Neural cell (in vitro differentiated cells): ENCODE measurements at regions not wholly inside any gene's neighbourhood (a gene's known extent, or its start where the extent isn't known, plus 50 kb on each side); places are given as distances from the start of the nearest gene placed in this dataset.
A peak's percentile ranks its signal among the peaks of the same experiment; 100 is the strongest.

Source experiments
- H2AFZ ChIP-seq: fragments of 200-600, 300-800 bp; sonication (generic), shearing (Covaris generic); 2 replicates; pipeline ENCODE4 v1.6.0; 2014; ENCODE audit warnings: low read depth, mild to moderate bottlenecking, antibody characterized with exemption, low read length, moderate library complexity
- H3F3A ChIP-seq: fragments of 200-600 bp; shearing (Covaris generic); 2 replicates; pipeline ENCODE4 v1.6.1; 2016; ENCODE audit warnings: mild to moderate bottlenecking, moderate library complexity, mixed read lengths, antibody characterized with exemption, low read length; ENCODE audit not compliant: insufficient read depth, poor library complexity, severe bottlenecking
- H3K27ac ChIP-seq: fragments of 200-600, 300-800 bp; sonication (generic), shearing (Covaris generic); 2 replicates; pipeline ENCODE4 v1.5.1; 2014; ENCODE audit warnings: mild to moderate bottlenecking, low read length, moderate library complexity
- H3K27me3 ChIP-seq: fragments of 300-800, 200-600 bp; sonication (generic), shearing (Covaris generic); 2 replicates; pipeline ENCODE4 v1.6.0; 2014; ENCODE audit warnings: mild to moderate bottlenecking, low read depth, low read length, moderate library complexity; ENCODE audit not compliant: insufficient read depth
- H3K36me3 ChIP-seq: fragments of 300-800, 200-600 bp; sonication (generic), shearing (Covaris generic); 2 replicates; pipeline ENCODE4 v1.5.1; 2014; ENCODE audit warnings: mild to moderate bottlenecking, antibody characterized with exemption, low read length, moderate library complexity; ENCODE audit not compliant: insufficient read depth
- H3K4me2 ChIP-seq: fragments of 300-800, 200-600 bp; sonication (generic), shearing (Covaris generic); 2 replicates; pipeline ENCODE4 v1.6.0; 2014; ENCODE audit warnings: mild to moderate bottlenecking, low read length
- H3K4me3 ChIP-seq: fragments of 300-800, 200-600 bp; sonication (generic), shearing (Covaris generic); 2 replicates; pipeline ENCODE4 v1.5.1; 2014; ENCODE audit warnings: mild to moderate bottlenecking, low read length, moderate library complexity
- H3K79me2 ChIP-seq: fragments of 200-600 bp; shearing (Covaris generic); replicated peaks from 2 replicates; pipeline ENCODE4 v1.6.0; 2014; ENCODE audit warnings: mild to moderate bottlenecking, low read length, moderate library complexity; ENCODE audit not compliant: insufficient read depth
- H3K9ac ChIP-seq: fragments of 300-800, 200-600 bp; sonication (generic), shearing (Covaris generic); 2 replicates; pipeline ENCODE4 v1.6.1; 2016; ENCODE audit warnings: mild to moderate bottlenecking, low read length, mixed read lengths
- H3K9me2 ChIP-seq: fragments of 200-600 bp; shearing (Covaris generic); 2 replicates; pipeline ENCODE4 v1.6.1; 2016; ENCODE audit warnings: mild to moderate bottlenecking, low read length, mixed read lengths; ENCODE audit not compliant: insufficient read depth
- H3K9me3 ChIP-seq: fragments of 200-600, 300-800 bp; sonication (generic), shearing (Covaris generic); 2 replicates; pipeline ENCODE4 v1.6.1; 2016; ENCODE audit warnings: mild to moderate bottlenecking, mixed run types, low read length, moderate library complexity, mixed read lengths
- H4K20me1 ChIP-seq: fragments of 200-600 bp; shearing (Covaris generic); 2 replicates; pipeline ENCODE4 v1.6.1; 2016; ENCODE audit warnings: mild to moderate bottlenecking, mixed run types; ENCODE audit not compliant: insufficient read depth
- EZH2 ChIP-seq: fragments of 200-600, 300-800 bp; shearing (Covaris generic), sonication (generic); IDR thresholded peaks from 2 replicates; pipeline ENCODE4 v1.6.1; 2014; ENCODE audit warnings: antibody characterized with exemption, low read length, borderline replicate concordance, mild to moderate bottlenecking; ENCODE audit not compliant: insufficient read depth, poor library complexity, severe bottlenecking
- MXI1 ChIP-seq: fragments of 450-650 bp; conservative IDR thresholded peaks from 2 replicates; pipeline ENCODE4 v1.6.1; 2014; ENCODE audit warnings: antibody characterized with exemption, mild to moderate bottlenecking; ENCODE audit not compliant: poor library complexity, severe bottlenecking
- POLR2AphosphoS5 ChIP-seq: IDR thresholded peaks from 2 replicates; pipeline ENCODE4 v1.6.1; 2012
- RAD21 ChIP-seq: fragments of 450-650 bp; conservative IDR thresholded peaks from 2 replicates; pipeline ENCODE4 v1.6.1; 2014; ENCODE audit warnings: antibody characterized with exemption, mild to moderate bottlenecking, moderate library complexity
- SMC3 ChIP-seq: fragments of 450-650 bp; conservative IDR thresholded peaks from 2 replicates; pipeline ENCODE4 v1.6.1; 2014; ENCODE audit warnings: antibody characterized with exemption, mild to moderate bottlenecking, moderate library complexity; ENCODE audit not compliant: poor library complexity
- TF ChIP-seq, protein P1 (sequence below): fragments of 450-650 bp; IDR thresholded peaks from 2 replicates; pipeline ENCODE4 v1.5.1; 2014; ENCODE audit warnings: antibody characterized with exemption, mild to moderate bottlenecking, moderate library complexity; ENCODE audit not compliant: poor library complexity, severe bottlenecking
- TF ChIP-seq, protein P2 (sequence below): IDR thresholded peaks from 2 replicates; pipeline ENCODE4 v1.6.1; 2012; ENCODE audit warnings: borderline replicate concordance

DNA sequence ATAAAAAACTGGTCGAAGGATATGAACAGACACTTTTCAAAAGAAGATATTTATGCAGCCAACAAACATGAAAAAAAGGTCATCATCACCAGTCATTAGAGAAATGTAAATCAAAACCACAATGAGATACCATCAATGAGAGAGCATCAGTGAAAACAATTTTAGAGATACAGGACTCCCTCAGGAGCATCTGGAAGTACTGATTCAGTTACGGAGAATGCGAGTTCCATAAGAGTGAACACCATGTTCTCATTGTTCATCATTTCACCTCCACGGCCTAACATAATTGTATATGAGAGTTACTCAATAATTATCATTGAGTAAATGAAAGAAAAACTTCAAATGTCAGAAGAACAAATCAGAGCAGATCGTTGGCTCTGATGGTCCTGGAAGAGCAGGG is 140.9 kb upstream of the TANK start:
- no peak for TF ChIP-seq MXI1
- TF ChIP-seq POLR2AphosphoS5 = no peak
- TF ChIP-seq EZH2 = no peak
- TF ChIP-seq, protein P1, sequence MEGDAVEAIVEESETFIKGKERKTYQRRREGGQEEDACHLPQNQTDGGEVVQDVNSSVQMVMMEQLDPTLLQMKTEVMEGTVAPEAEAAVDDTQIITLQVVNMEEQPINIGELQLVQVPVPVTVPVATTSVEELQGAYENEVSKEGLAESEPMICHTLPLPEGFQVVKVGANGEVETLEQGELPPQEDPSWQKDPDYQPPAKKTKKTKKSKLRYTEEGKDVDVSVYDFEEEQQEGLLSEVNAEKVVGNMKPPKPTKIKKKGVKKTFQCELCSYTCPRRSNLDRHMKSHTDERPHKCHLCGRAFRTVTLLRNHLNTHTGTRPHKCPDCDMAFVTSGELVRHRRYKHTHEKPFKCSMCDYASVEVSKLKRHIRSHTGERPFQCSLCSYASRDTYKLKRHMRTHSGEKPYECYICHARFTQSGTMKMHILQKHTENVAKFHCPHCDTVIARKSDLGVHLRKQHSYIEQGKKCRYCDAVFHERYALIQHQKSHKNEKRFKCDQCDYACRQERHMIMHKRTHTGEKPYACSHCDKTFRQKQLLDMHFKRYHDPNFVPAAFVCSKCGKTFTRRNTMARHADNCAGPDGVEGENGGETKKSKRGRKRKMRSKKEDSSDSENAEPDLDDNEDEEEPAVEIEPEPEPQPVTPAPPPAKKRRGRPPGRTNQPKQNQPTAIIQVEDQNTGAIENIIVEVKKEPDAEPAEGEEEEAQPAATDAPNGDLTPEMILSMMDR = no peak
- TF ChIP-seq, protein P2, sequence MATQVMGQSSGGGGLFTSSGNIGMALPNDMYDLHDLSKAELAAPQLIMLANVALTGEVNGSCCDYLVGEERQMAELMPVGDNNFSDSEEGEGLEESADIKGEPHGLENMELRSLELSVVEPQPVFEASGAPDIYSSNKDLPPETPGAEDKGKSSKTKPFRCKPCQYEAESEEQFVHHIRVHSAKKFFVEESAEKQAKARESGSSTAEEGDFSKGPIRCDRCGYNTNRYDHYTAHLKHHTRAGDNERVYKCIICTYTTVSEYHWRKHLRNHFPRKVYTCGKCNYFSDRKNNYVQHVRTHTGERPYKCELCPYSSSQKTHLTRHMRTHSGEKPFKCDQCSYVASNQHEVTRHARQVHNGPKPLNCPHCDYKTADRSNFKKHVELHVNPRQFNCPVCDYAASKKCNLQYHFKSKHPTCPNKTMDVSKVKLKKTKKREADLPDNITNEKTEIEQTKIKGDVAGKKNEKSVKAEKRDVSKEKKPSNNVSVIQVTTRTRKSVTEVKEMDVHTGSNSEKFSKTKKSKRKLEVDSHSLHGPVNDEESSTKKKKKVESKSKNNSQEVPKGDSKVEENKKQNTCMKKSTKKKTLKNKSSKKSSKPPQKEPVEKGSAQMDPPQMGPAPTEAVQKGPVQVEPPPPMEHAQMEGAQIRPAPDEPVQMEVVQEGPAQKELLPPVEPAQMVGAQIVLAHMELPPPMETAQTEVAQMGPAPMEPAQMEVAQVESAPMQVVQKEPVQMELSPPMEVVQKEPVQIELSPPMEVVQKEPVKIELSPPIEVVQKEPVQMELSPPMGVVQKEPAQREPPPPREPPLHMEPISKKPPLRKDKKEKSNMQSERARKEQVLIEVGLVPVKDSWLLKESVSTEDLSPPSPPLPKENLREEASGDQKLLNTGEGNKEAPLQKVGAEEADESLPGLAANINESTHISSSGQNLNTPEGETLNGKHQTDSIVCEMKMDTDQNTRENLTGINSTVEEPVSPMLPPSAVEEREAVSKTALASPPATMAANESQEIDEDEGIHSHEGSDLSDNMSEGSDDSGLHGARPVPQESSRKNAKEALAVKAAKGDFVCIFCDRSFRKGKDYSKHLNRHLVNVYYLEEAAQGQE = no peak
- TF ChIP-seq RAD21 = no peak
- no peak for TF ChIP-seq SMC3
- Histone ChIP-seq H3K36me3 (no peaks in the 10 kb centered on the region), H3K79me2 (no peaks in the 10 kb centered on the region), H4K20me1 (no peaks in the 10 kb centered on the region), H3K4me2 (no peak overlapping the region), H3K9me2 (no peaks in the 10 kb centered on the region), H3K4me3 (no peak overlapping the region), H3K9me3 (no peaks in the 10 kb centered on the region), H3K27ac (peak overlapping the region; percentile 39), H3F3A (no peaks in the 10 kb centered on the region), H3K27me3 (no peaks in the 10 kb centered on the region), H2AFZ (no peak overlapping the region), H3K9ac (no peak overlapping the region)

DNA sequence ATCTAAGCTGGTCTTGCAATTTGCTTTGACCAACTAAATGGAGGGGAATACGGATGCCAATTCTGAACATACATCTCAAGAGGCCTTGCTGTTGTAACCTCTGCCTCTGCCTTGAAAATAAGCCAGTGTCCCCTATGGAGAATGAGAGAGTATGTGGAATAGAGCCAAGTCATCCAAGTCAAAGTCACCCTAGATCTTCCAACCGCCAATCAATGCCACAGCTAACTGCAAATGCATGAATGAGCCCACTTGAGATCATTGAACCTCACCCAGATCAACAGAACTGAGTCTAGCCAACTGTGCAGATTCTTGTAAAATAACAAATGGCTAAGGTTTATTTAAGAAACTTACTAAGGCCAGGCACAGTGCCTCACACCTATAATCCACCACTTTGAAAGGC is 139.8 kb upstream of the TANK start:
- no peak overlapping the region for H3K27ac ChIP-seq
- no peak for TF ChIP-seq POLR2AphosphoS5
- no peak for TF ChIP-seq EZH2
- TF ChIP-seq, protein P1 = no peak
- H4K20me1 ChIP-seq = no peaks in the 10 kb centered on the region
- no peak overlapping the region for H2AFZ ChIP-seq
- H3K9ac ChIP-seq = no peak overlapping the region
- H3K4me2 ChIP-seq = no peak overlapping the region
- no peaks in the 10 kb centered on the region for H3F3A ChIP-seq
- H3K79me2 ChIP-seq = no peaks in the 10 kb centered on the region
- no peak overlapping the region for H3K4me3 ChIP-seq
- H3K27me3 ChIP-seq = no peaks in the 10 kb centered on the region
- H3K9me2 ChIP-seq = no peaks in the 10 kb centered on the region
- H3K9me3 ChIP-seq = no peaks in the 10 kb centered on the region
- H3K36me3 ChIP-seq = no peaks in the 10 kb centered on the region
